ENCODE measurements at regions not wholly inside any gene's neighbourhood (a gene's known extent, or its start where the extent isn't known, plus 50 kb on each side); places are given as distances from the start of the nearest gene placed in this dataset.

DNA sequence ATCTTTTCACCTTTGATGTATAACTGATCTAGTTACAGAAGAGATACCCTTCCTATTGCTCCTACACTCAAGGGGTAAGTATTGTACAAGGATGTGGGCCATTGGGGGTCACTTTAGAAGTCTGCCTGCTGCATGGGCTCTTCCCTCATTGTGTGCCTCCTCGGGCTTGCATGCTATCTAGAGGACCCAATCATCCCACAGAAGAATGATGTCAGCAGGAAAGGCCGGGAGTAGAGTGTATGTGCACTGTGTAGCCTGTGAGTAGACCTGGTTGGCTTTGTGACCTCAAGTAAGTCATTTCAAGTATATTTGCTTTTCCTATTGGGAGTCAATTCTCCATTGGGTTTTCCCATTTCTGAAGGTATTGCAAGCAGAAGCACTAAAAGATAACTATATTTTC is 129.5 kb upstream of the TRIB2 start:
- Histone ChIP-seq H4K20me1 (replicated peaks; ENCODE audit: control insufficient read depth, extremely low read depth, insufficient read depth, low read length) (no peaks in the 10 kb centered on the region), H3K9me1 (replicated peaks; ENCODE audit: control insufficient read depth, extremely low read depth, insufficient read depth, low read length) (no peaks in the 10 kb centered on the region), H3K79me2 (ENCODE audit: control insufficient read depth, insufficient read depth, low read length) (no peaks in the 10 kb centered on the region), H2AFZ (ENCODE audit: low read depth, low read length) (no peak overlapping the region), H3K9me3 (replicated peaks; ENCODE audit: control insufficient read depth, insufficient read depth, low read length) (no peaks in the 10 kb centered on the region), H3K9ac (replicated peaks; ENCODE audit: extremely low read depth, insufficient read depth, low read length) (no peak overlapping the region), H3K27me3 (ENCODE audit: control insufficient read depth in 2 of 2, insufficient read depth in 2 of 2, low read length in 2 of 2) (no peaks in the 10 kb centered on the region), H3K4me3 (replicated peaks in 1 of 3; ENCODE audit: insufficient read depth in 1 of 3, low read depth in 1 of 3, low read length in 3 of 3) (no peak overlapping the region), H3K4me1 (ENCODE audit: control insufficient read depth, extremely low read depth, insufficient read depth, low read length) (no peaks in the 10 kb centered on the region), H3K4me2 (ENCODE audit: insufficient read depth, low read length) (no peak overlapping the region), H3K36me3 (ENCODE audit: control insufficient read depth in 2 of 2, extremely low read depth in 1 of 2, insufficient read depth in 2 of 2, low read length in 2 of 2) (no peaks in the 10 kb centered on the region), H3K27ac (ENCODE audit: insufficient read depth, low read depth, low read length) (no peak overlapping the region)
- POLR2A ChIA-PET: no interaction called here
- TF ChIP-seq GATA2 (IDR thresholded peaks at IDR 0.05; ENCODE audit: insufficient read depth, insufficient read length, low read depth, low read length) (no peak), MYC (IDR thresholded peaks at IDR 0.05; ENCODE audit: low read depth, low read length) (no peak), MAX (IDR thresholded peaks at IDR 0.05; ENCODE audit: insufficient read depth, insufficient read length) (no peak), JUN (IDR thresholded peaks at IDR 0.05; ENCODE audit: borderline replicate concordance, insufficient read depth, insufficient read length, low read depth) (no peak), POLR2AphosphoS5 (IDR thresholded peaks at IDR 0.05; ENCODE audit: insufficient read depth, low read depth, low read length) (no peak), FOS (IDR thresholded peaks at IDR 0.05; ENCODE audit: borderline replicate concordance, insufficient read depth, low read length) (no peak), CTCF (IDR thresholded peaks at IDR 0.05; ENCODE audit: extremely low read depth in 1 of 2, insufficient read depth in 1 of 2, low read depth in 1 of 2, low read length in 2 of 2) (no peak), POLR2A (IDR thresholded peaks at IDR 0.05; ENCODE audit: low read depth, low read length) (no peak), EZH2 (IDR thresholded peaks at IDR 0.05; ENCODE audit: borderline replicate concordance, low read depth, low read length, severe bottlenecking) (no peak)
- no peak for DNase-seq (ENCODE audit: low read depth, low spot score)
- dilution Hi-C loops (cut with MboI; ENCODE audit: extremely low pct_ligation_motif_present, low sequenced_read_pairs) (no loop called here), intact Hi-C loops (cut with micrococcal nuclease) (loop anchor here (2.0 kb wide), 1 partner anchor 20 kb away; no protein-coding TSS in a partner anchor)
- FAIRE-seq: no peak
- CTCF ChIA-PET: interaction anchor here (1.2 kb wide), 1 partner anchor 16 kb away, joined by 3 read pairs; no protein-coding TSS in a partner anchor
- no TSS peak for BruUV-seq (replicated peaks)

Measured in endothelial cell of umbilical vein (primary cell).